Testis (tissue), 2 donors: ENCODE measurements at regions not wholly inside any gene's neighbourhood (a gene's known extent, or its start where the extent isn't known, plus 50 kb on each side); places are given as distances from the start of the nearest gene placed in this dataset.

Experiments used
- POLR2A ChIP-seq: fragments of 450-650 bp; IDR thresholded peaks from one replicate; pipeline ENCODE4 v1.6.1; 2017; ENCODE audit warnings: antibody characterized with exemption, mild to moderate bottlenecking, moderate library complexity
- TF ChIP-seq, protein P1 (sequence below), 3 experiments: fragments of 450-650 bp in 2 of 3; fragments of 200-600 bp in 1 of 3; sonication (generic) in 1 of 3; IDR thresholded peaks; one replicate each; pipeline ENCODE4 v1.5.1; 2016 to 2019; ENCODE audit warnings: antibody characterized with exemption in 3 of 3, mild to moderate bottlenecking in 2 of 3, moderate library complexity in 1 of 3

DNA sequence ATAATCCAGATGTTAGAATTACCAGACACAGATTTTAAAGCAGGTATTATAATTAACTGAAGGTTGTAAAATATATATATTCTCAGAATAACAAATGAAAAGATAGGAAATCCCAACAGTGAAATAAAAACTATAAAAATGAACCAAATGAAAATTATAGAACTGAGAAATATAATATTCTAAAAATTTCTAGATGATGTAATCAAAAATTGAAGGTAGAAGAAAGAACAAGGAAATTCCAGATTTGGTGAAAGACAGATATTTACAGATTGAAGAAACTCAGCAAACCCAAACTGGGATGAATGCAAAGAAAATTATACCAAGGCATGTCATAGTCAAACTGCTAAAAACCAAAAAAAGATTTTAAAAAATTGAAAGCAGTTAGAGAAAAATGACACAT is 729.4 kb downstream of the MATN1 start:
- TF ChIP-seq, protein P1, sequence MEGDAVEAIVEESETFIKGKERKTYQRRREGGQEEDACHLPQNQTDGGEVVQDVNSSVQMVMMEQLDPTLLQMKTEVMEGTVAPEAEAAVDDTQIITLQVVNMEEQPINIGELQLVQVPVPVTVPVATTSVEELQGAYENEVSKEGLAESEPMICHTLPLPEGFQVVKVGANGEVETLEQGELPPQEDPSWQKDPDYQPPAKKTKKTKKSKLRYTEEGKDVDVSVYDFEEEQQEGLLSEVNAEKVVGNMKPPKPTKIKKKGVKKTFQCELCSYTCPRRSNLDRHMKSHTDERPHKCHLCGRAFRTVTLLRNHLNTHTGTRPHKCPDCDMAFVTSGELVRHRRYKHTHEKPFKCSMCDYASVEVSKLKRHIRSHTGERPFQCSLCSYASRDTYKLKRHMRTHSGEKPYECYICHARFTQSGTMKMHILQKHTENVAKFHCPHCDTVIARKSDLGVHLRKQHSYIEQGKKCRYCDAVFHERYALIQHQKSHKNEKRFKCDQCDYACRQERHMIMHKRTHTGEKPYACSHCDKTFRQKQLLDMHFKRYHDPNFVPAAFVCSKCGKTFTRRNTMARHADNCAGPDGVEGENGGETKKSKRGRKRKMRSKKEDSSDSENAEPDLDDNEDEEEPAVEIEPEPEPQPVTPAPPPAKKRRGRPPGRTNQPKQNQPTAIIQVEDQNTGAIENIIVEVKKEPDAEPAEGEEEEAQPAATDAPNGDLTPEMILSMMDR (IDR thresholded peaks at IDR 0.05) = no peak
- TF ChIP-seq POLR2A = no peak
